ENCODE measurements at regions not wholly inside any gene's neighbourhood (a gene's known extent, or its start where the extent isn't known, plus 50 kb on each side); places are given as distances from the start of the nearest gene placed in this dataset.

GRCh38 chr12:24081092-24081529 lies 131.6 kb upstream of the SOX5 start:
- Histone ChIP-seq H3K27ac (no peak overlapping the region), H3K4me3 (no peak overlapping the region), H3K4me2 (no peak overlapping the region), H3K4me1 (no peaks in the 10 kb centered on the region), H3K9me3 (no peaks in the 10 kb centered on the region)
- TF ChIP-seq ELK1 (IDR thresholded peaks at IDR 0.05; ENCODE audit: low read depth, low read length) (no peak), EP300 (IDR thresholded peaks at IDR 0.05) (no peak), RCOR1 (IDR thresholded peaks at IDR 0.05; ENCODE audit: low read depth, low read length) (no peak), FOSB (CRISPR knock-in tag; IDR thresholded peaks at IDR 0.05) (no peak), BCL3 (IDR thresholded peaks at IDR 0.05) (no peak), RFX5 (IDR thresholded peaks at IDR 0.05) (no peak), MAFK (IDR thresholded peaks at IDR 0.05; ENCODE audit: partially characterized antibody) (no peak), PHF8 (IDR thresholded peaks at IDR 0.05; ENCODE audit: borderline replicate concordance, low read depth) (no peak), HDAC2 (IDR thresholded peaks at IDR 0.05) (no peak), NR3C1 (IDR thresholded peaks at IDR 0.05) (no peak)
- TF ChIP-seq, protein P1, sequence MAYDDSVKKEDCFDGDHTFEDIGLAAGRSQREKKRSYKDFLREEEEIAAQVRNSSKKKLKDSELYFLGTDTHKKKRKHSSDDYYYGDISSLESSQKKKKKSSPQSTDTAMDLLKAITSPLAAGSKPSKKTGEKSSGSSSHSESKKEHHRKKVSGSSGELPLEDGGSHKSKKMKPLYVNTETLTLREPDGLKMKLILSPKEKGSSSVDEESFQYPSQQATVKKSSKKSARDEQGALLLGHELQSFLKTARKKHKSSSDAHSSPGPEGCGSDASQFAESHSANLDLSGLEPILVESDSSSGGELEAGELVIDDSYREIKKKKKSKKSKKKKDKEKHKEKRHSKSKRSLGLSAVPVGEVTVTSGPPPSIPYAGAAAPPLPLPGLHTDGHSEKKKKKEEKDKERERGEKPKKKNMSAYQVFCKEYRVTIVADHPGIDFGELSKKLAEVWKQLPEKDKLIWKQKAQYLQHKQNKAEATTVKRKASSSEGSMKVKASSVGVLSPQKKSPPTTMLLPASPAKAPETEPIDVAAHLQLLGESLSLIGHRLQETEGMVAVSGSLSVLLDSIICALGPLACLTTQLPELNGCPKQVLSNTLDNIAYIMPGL (CRISPR knock-in tag; IDR thresholded peaks at IDR 0.05; ENCODE audit: borderline replicate concordance), result no peak
- CTCF ChIA-PET, result no interaction called here
- 17% methylated on average over 4 of the region's 4 CpGs for WGBS (ENCODE audit: missing lambda C conversion rate)
- DNase-seq (ENCODE audit: low read depth in 1 of 2, low spot score in 1 of 2), result no peak
- FAIRE-seq, result no peak
- ATAC-seq, result no peak
- POLR2A ChIA-PET, result no interaction called here

DNA sequence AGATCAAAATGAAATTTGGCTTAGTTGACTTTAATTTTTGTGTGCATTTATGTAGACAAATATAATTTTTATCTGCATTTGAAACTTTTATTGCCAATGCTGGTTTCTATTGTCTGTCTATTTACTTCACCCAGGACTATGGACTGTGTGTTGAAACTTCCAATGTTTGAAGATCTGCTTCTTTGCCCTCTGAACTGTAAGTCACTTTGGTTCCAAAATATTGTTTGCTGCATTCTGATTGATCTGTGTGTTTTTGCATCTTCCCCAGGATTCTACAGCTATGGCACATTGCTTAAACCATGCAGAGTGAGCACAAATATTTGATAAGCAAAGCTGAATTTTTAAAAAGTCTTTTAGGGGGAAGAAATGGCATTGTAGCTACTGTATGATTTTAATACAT lies 131.0 kb upstream of the SOX5 start:
- ATAC-seq (no peak), FAIRE-seq (no peak), DNase-seq (ENCODE audit: low read depth in 1 of 2, low spot score in 1 of 2) (no peak)
- H3K4me2 ChIP-seq, result no peak overlapping the region
- H3K4me1 ChIP-seq, result no peaks in the 10 kb centered on the region
- ChIA-PET POLR2A (no interaction called here), CTCF (no interaction called here)
- no peak overlapping the region for H3K4me3 ChIP-seq
- no peaks in the 10 kb centered on the region for H3K9me3 ChIP-seq
- H3K27ac ChIP-seq, result no peak overlapping the region
- TF ChIP-seq ZSCAN20 (CRISPR knock-in tag; IDR thresholded peaks at IDR 0.05) (no peak), JUN (IDR thresholded peaks at IDR 0.05) (no peak), RNF2 (IDR thresholded peaks at IDR 0.05; ENCODE audit: borderline replicate concordance, low read depth) (no peak), NR3C1 (IDR thresholded peaks at IDR 0.05) (no peak), HDAC2 (IDR thresholded peaks at IDR 0.05) (no peak), MAZ (IDR thresholded peaks at IDR 0.05; ENCODE audit: borderline replicate concordance, low read depth, low read length) (no peak), ELK1 (IDR thresholded peaks at IDR 0.05; ENCODE audit: low read depth, low read length) (no peak), CHD2 (IDR thresholded peaks at IDR 0.05; ENCODE audit: low read length, partially characterized antibody) (no peak), BHLHE40 (IDR thresholded peaks at IDR 0.05; ENCODE audit: low read depth, low read length) (no peak), CEBPB (IDR thresholded peaks at IDR 0.05) (no peak), ZNF302 (CRISPR knock-in tag; IDR thresholded peaks at IDR 0.05) (no peak), TFCP2L1 (CRISPR knock-in tag; IDR thresholded peaks at IDR 0.05) (no peak), RARB (CRISPR knock-in tag; IDR thresholded peaks at IDR 0.05) (no peak), RFX5 (IDR thresholded peaks at IDR 0.05) (no peak), ZC3H11A (IDR thresholded peaks at IDR 0.05) (no peak), POLR2AphosphoS2 (conservative IDR thresholded peaks at IDR 0.05; ENCODE audit: low read length) (no peak)
- TF ChIP-seq, protein P1 (CRISPR knock-in tag; IDR thresholded peaks at IDR 0.05; ENCODE audit: borderline replicate concordance), result no peak
- TF ChIP-seq, protein P2, sequence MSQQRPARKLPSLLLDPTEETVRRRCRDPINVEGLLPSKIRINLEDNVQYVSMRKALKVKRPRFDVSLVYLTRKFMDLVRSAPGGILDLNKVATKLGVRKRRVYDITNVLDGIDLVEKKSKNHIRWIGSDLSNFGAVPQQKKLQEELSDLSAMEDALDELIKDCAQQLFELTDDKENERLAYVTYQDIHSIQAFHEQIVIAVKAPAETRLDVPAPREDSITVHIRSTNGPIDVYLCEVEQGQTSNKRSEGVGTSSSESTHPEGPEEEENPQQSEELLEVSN (IDR thresholded peaks at IDR 0.05; ENCODE audit: borderline replicate concordance, low read depth), result no peak
- TF ChIP-seq, protein P3, sequence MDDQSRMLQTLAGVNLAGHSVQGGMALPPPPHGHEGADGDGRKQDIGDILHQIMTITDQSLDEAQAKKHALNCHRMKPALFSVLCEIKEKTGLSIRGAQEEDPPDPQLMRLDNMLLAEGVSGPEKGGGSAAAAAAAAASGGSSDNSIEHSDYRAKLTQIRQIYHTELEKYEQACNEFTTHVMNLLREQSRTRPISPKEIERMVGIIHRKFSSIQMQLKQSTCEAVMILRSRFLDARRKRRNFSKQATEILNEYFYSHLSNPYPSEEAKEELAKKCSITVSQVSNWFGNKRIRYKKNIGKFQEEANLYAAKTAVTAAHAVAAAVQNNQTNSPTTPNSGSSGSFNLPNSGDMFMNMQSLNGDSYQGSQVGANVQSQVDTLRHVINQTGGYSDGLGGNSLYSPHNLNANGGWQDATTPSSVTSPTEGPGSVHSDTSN (IDR thresholded peaks at IDR 0.05), result no peak
- TF ChIP-seq, protein P4, sequence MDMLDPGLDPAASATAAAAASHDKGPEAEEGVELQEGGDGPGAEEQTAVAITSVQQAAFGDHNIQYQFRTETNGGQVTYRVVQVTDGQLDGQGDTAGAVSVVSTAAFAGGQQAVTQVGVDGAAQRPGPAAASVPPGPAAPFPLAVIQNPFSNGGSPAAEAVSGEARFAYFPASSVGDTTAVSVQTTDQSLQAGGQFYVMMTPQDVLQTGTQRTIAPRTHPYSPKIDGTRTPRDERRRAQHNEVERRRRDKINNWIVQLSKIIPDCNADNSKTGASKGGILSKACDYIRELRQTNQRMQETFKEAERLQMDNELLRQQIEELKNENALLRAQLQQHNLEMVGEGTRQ (IDR thresholded peaks at IDR 0.05), result no peak
